Uterus (tissue), 2 donors: ENCODE measurements at regions not wholly inside any gene's neighbourhood (a gene's known extent, or its start where the extent isn't known, plus 50 kb on each side); places are given as distances from the start of the nearest gene placed in this dataset.

Experiments used
- POLR2A ChIP-seq, 2 donors: fragments of 450-650 bp; IDR thresholded peaks; one replicate each; pipeline ENCODE4 v1.6.1; 2016; ENCODE audit warnings: antibody characterized with exemption in 2 of 2, mild to moderate bottlenecking in 1 of 2, moderate library complexity in 1 of 2
- TF ChIP-seq, protein P1 (sequence below), 4 experiments: fragments of 200-600 bp in 2 of 4; fragments of 450-650 bp in 2 of 4; sonication (generic) in 2 of 4; IDR thresholded peaks; one replicate each; pipeline ENCODE4 v1.5.1; 2016 to 2019; ENCODE audit warnings: antibody characterized with exemption in 4 of 4, mild to moderate bottlenecking in 2 of 4, moderate library complexity in 1 of 4

DNA sequence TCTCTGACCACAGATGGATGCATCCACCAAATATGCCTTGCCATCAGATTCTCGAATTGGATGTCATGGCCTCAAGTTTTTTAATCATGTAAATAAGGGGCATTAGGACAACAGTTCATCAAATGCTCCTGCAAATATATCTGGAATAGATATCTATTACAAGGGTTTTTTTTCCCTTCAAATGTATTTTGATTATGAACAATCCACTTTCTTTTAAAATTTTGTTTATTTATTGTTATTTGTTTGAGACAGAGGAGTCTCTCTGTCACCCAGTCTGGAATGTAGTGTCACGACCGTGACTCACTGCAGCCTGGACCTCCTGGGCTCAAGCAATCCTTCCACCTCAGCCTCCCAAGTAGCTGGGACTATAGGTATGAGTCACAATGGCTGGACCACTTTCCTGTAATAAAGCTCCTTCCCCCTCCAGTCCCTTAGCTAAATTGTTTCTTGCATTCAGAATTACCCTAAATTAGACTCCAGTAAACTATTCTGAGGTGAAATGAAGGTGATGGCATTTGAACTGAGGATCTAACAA is 1412.1 kb downstream of the EFNA5 start:
- TF ChIP-seq, protein P1, sequence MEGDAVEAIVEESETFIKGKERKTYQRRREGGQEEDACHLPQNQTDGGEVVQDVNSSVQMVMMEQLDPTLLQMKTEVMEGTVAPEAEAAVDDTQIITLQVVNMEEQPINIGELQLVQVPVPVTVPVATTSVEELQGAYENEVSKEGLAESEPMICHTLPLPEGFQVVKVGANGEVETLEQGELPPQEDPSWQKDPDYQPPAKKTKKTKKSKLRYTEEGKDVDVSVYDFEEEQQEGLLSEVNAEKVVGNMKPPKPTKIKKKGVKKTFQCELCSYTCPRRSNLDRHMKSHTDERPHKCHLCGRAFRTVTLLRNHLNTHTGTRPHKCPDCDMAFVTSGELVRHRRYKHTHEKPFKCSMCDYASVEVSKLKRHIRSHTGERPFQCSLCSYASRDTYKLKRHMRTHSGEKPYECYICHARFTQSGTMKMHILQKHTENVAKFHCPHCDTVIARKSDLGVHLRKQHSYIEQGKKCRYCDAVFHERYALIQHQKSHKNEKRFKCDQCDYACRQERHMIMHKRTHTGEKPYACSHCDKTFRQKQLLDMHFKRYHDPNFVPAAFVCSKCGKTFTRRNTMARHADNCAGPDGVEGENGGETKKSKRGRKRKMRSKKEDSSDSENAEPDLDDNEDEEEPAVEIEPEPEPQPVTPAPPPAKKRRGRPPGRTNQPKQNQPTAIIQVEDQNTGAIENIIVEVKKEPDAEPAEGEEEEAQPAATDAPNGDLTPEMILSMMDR (IDR thresholded peaks at IDR 0.05): no peak
- TF ChIP-seq POLR2A (IDR thresholded peaks at IDR 0.05): no peak
